NCI-H345 treated with DMSO at 0.1 percent for 48 hours (cell line): ENCODE measurements at regions not wholly inside any gene's neighbourhood (a gene's known extent, or its start where the extent isn't known, plus 50 kb on each side); places are given as distances from the start of the nearest gene placed in this dataset.
"Not testable (repeated sequence)": the region's sequence is repeated elsewhere in the genome, so short reads cannot be mapped to it uniquely, and the experiment has no call there.

Experiments
- DNase-seq: peaks from one replicate; lab custom pipeline; 2025; ENCODE audit not compliant: unreplicated experiment; lab: John Stamatoyannopoulos, UW

GRCh38 chr20:16801919-16802651 is 53.9 kb downstream of the OTOR start:
- peak; percentile 68 for DNase-seq

- no peak for DNase-seq
Measured at GRCh38 chr20:16802652-16802935, 54.4 kb downstream of the OTOR start.

- DNase-seq = peak; percentile 70
Measured at GRCh38 chr20:16803965-16804792, 56.0 kb downstream of the OTOR start.

GRCh38 chr20:16804793-16805187 is 56.6 kb downstream of the OTOR start:
- DNase-seq = no peak

- DNase-seq = no peak
Measured at GRCh38 chr20:16806061-16806460, 57.9 kb downstream of the OTOR start.

- DNase-seq = no peak
Measured at GRCh38 chr20:16806886-16807285, 58.7 kb downstream of the OTOR start.

- DNase-seq = no peak
Measured at GRCh38 chr20:16808796-16809195, 60.6 kb downstream of the OTOR start.

GRCh38 chr20:16810216-16810615 is 62.1 kb downstream of the OTOR start:
- DNase-seq = no peak

GRCh38 chr20:16816192-16816591 is 68.0 kb downstream of the OTOR start:
- no peak for DNase-seq

- DNase-seq = no peak
Measured at GRCh38 chr20:16819483-16819882, 71.3 kb downstream of the OTOR start.

GRCh38 chr20:16821211-16822089 is 73.3 kb downstream of the OTOR start:
- peak; percentile 40 for DNase-seq

GRCh38 chr20:16824664-16825063 is 76.5 kb downstream of the OTOR start:
- no peak for DNase-seq

GRCh38 chr20:16828666-16829305 is 80.6 kb downstream of the OTOR start:
- DNase-seq = no peak

- not testable (repeated sequence) for DNase-seq
Measured at GRCh38 chr20:16835690-16836089, 87.5 kb downstream of the OTOR start.

GRCh38 chr20:16842486-16843120 is 94.4 kb downstream of the OTOR start:
- DNase-seq = no peak

- DNase-seq = no peak
Measured at GRCh38 chr20:16844406-16844805, 96.2 kb downstream of the OTOR start.

GRCh38 chr20:16846006-16846405 is 97.8 kb downstream of the OTOR start:
- no peak for DNase-seq

GRCh38 chr20:16848061-16848460 is 99.9 kb downstream of the OTOR start:
- DNase-seq = peak; percentile 14

GRCh38 chr20:16848526-16848925 is 100.4 kb downstream of the OTOR start:
- DNase-seq = no peak

- DNase-seq = no peak
Measured at GRCh38 chr20:16860914-16861313, 112.8 kb downstream of the OTOR start.

GRCh38 chr20:16861708-16862107 is 113.5 kb downstream of the OTOR start:
- DNase-seq = no peak
